ENCODE measurements at regions not wholly inside any gene's neighbourhood (a gene's known extent, or its start where the extent isn't known, plus 50 kb on each side); places are given as distances from the start of the nearest gene placed in this dataset.

- no peak for TF ChIP-seq POLR2A (IDR thresholded peaks at IDR 0.05; ENCODE audit: low read length)
- no peak for TF ChIP-seq GATA1 (IDR thresholded peaks at IDR 0.05; ENCODE audit: low read depth, low read length)
These were observed 830.5 kb downstream of the IGSF11 start for GRCh38 chr3:118204052-118204656.
